ENCODE measurements at regions not wholly inside any gene's neighbourhood (a gene's known extent, or its start where the extent isn't known, plus 50 kb on each side); places are given as distances from the start of the nearest gene placed in this dataset.

DNA sequence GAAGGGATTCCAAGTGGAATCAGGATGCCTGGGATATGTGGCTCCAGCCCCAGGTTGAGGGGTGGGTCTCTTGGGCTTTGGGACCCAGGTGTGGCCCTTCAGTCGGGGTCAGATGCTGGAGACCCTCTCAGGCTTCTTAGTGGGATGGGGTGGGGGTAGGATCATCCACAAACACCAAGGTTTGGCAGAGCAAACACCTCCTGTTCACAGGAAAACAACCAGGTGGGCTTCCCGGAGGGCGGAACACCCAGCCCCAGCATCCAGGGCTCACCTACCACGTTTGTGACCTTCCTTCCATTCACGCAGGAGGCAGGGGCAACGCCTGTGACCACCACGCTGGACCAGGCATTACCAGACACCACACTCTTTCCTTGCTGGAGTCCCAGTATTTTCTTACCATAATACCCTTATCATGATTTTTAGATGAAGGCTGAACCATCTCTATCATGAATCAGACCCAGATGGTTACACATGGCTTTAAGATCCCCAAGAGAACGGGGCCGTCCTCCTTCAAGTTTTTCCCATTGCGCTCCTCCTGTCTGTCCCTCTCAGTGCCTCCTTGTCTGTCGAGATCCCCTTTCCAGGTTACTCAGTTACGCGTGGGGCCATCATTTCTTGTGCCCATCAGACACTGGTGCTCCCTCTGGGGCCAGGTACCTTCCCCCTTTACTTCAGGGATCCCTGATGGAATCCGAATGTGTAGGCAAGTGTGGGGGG is 428.2 kb downstream of the NPHP4 start:
- TF ChIP-seq FOXA1 (IDR thresholded peaks at IDR 0.05) (no peak), FOXM1 (IDR thresholded peaks at IDR 0.05; ENCODE audit: borderline replicate concordance) (no peak), ZNF384 (IDR thresholded peaks at IDR 0.05) (no peak), SP1 (IDR thresholded peaks at IDR 0.05) (no peak), HDGF (IDR thresholded peaks at IDR 0.05; ENCODE audit: borderline replicate concordance) (no peak), BHLHE40 (IDR thresholded peaks at IDR 0.05; ENCODE audit: borderline replicate concordance) (no peak), FOXK2 (IDR thresholded peaks at IDR 0.05) (no peak), L3MBTL2 (conservative IDR thresholded peaks at IDR 0.05) (no peak), TARDBP (IDR thresholded peaks at IDR 0.05) (no peak), NFRKB (IDR thresholded peaks at IDR 0.05) (no peak)
- TF ChIP-seq, protein P1, sequence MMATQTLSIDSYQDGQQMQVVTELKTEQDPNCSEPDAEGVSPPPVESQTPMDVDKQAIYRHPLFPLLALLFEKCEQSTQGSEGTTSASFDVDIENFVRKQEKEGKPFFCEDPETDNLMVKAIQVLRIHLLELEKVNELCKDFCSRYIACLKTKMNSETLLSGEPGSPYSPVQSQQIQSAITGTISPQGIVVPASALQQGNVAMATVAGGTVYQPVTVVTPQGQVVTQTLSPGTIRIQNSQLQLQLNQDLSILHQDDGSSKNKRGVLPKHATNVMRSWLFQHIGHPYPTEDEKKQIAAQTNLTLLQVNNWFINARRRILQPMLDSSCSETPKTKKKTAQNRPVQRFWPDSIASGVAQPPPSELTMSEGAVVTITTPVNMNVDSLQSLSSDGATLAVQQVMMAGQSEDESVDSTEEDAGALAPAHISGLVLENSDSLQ (IDR thresholded peaks at IDR 0.05), result no peak

Data from HEK293T (cell line).